Inflammatory macrophage treated with lipopolysaccharide for 1 hour (primary cell): ENCODE measurements at regions not wholly inside any gene's neighbourhood (a gene's known extent, or its start where the extent isn't known, plus 50 kb on each side); places are given as distances from the start of the nearest gene placed in this dataset.

Experiments
- DNase-seq, 2 donors: peaks; one replicate each; pipeline ENCODE4 v3.0.0-alpha.2; 2020 to 2022

DNA sequence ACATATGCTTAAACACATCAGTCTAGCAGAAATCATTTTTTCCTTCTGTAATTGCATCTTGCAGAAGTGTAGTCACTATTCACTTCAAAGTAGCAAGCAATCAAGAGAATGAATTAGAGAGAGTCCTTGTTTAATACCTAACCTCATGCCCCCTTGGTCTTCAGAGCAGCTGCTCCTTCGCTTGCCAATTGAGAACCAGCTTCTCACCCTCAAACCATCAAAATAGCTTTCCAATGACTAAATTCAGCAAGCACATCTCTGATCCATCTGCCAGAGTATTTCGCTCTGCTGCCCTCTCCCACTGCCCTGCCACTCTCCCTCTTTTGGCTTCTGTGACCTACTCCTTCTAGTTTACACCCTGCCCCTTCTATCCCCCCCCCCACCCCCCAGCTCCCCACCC lies 120.7 kb upstream of the AGAP1 start:
- DNase-seq, result no peak

DNA sequence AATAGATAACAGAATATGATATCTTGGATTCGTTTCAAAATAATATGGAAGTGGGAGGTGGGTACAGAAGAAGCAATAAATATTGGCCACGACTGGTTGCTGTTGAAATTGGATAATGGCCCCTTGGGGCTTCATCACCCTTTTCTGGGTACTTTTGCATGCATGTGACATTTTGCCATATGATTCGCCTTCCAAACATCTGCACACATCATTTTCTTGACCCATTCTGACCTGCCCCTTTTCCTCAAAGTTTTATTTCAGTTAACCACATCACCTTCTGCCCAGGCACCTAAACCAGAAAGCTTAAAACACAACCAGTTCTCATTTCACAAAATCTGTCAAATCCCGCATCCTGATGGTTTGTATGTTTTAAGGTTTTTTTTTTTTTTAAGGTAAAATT lies 116.7 kb upstream of the AGAP1 start:
- no peak for DNase-seq

DNA sequence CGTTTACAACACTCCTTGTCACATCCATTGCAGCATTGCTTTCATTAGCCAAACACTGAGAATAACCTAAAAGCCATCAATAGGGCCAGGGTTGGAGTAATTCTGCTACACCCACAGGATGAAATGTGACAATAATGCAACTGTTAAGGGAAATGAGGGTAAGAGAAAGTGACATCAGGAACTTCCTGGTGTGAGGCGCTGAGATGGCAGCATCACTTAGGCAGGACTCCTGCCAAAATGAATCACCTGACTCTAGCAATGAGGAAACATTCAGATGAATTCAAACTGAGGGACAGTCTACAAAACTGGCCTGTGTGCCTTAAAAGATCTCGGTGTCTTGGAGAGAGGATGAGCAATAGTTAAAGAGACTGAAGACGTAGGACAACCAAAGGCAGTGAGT lies 115.6 kb upstream of the AGAP1 start:
- DNase-seq, result no peak

DNA sequence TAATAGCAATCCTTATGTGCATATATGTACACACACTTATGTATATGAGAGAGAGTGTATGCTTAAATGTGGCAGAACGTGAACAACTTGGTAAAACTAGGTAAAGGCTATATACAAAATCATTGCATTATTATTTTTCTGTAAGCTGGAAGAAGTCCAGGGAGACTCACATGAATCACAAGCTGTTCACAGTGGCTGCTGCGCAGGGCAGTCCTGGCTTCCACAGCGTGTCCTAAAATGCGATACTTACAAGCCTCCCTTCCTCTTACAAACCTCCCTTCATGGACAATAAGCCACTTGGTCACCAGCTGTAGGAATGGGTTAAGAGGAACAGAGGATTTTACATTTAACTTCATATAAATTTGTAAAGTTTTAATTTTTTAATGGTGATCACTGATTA lies 114.9 kb upstream of the AGAP1 start:
- no peak for DNase-seq

DNA sequence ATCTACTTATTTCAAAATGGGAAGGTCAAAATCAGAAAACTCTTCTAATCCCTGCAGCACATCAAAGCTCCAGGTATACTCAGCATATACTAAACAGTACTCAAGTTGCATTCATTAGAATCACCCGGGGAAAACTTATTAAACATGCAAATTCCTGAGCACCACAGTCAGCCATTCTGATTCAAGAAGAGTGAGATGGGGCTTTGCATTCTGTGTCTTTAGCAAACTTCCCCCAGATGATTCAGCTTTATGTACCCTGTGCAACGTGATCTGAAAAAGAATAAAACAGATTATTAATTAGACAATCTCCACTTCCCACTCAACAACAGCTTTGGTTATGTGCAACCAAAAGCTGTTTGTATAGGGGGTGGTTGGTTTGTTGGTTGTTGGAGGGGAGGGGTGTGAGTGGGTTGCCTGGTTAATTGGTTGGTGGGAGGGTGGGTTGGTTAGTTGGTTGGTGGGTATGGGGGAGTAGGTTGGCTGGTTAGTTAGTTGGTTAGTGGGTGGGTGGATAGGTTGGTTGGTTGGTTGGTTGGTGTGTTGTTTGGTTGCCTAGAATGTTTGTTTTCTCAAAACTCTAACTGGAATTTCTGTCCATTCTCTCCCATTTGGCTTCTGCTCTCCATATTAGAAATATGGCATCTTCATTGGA lies 112.5 kb upstream of the AGAP1 start:
- DNase-seq, result no peak

DNA sequence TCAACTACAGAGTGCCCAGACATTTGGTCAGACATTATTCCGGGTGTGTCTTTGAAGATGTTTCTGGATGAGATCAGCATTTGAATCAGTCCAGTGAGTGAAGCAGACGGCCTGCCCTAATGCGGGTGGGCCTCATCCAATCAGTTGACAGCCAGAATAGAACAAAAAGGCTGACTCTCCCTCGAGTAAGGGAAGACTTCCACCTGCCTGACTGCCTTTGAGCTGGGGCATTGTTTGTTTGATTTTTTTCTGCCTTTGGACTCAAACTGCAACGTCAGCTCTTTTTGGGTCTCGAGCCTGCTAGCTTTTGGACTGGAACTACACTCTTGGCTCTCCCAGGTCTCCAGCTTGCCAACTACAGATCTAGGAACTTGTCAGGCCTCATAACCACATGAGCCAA lies 111.7 kb upstream of the AGAP1 start:
- DNase-seq, result no peak

DNA sequence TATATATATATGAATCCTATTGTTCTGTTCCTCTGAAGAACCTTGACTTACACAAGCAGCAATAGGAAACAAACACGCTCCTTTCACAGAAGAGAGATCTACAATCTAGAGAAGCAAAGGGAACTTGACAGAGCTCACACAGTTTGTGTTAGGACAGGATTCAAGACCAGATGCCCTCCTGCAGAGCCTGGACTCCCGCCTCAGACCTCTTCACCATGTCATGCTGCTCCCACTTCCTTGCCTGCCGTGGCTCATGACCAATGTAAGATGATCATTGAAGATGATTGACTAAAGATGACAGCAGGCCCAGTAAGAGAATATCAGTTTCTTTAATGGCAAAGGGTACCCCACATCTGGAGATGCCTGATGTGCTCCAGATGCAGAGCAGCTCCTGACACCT lies 111.2 kb upstream of the AGAP1 start:
- no peak for DNase-seq

DNA sequence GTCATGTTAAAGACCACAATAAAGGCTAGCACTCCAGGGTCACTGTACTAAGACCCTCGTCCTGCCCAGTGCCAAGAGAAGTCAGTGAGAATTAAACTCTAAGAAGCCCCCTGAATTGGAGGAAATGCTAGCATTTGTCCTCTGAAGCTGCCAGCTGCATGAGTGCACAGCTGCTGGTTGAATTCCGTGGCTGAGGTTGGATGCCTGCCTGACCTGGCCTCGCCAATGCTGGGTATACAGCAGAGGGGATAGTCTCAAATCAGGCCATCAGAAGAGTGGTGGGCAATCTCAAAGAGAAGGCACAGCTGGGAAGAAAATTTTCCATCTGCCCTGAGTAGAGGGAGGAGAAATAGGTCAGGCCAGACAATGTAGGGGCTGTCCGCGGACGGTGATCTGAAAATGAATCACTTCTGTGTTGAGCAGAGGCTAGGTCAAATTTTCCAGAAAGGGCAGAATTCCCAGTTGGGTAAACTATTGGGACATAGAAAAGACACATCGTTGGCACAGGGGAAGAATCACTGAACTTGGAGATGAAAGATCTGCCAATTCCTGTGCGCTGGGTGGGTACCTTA lies 110.5 kb upstream of the AGAP1 start:
- DNase-seq, result no peak

DNA sequence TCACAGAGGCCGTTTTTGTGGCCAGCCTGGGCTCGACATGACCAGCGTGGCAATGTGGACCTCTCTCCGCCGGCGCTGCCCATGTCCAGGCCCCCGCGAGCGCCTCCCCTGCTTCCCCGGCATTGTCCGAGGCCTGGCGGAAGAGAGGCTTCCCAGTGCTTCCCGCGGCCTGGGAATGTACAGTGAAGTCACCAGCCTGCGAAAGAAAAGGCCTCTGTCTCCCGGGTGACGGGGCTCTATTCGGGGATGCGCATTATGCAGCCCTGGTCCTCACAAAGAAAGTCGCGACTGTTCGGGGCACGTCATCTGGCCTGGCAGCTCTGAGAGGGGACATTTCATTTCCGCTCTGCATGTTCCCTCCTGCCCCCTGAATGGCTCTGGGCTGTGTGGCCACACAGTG lies 109.2 kb upstream of the AGAP1 start:
- no peak for DNase-seq

DNA sequence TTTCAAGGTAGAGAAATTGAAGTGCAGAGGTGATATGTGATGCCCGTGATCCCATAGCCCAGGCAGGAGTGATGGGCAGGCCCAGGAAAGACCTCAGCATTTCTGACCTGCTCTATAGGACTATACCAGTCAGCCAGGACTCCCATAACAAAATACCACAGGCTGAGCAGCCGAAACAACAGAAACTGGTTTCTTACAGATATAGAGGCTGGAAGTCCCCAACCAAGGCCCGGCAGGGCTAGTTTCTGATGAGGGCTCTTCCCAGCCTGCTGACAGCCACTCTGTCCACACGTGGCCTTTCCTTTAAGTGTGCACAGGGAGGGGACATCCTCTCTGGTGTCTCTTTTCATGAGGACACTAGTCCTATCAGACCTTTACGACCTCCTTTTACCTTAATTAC lies 104.2 kb upstream of the AGAP1 start:
- no peak for DNase-seq

DNA sequence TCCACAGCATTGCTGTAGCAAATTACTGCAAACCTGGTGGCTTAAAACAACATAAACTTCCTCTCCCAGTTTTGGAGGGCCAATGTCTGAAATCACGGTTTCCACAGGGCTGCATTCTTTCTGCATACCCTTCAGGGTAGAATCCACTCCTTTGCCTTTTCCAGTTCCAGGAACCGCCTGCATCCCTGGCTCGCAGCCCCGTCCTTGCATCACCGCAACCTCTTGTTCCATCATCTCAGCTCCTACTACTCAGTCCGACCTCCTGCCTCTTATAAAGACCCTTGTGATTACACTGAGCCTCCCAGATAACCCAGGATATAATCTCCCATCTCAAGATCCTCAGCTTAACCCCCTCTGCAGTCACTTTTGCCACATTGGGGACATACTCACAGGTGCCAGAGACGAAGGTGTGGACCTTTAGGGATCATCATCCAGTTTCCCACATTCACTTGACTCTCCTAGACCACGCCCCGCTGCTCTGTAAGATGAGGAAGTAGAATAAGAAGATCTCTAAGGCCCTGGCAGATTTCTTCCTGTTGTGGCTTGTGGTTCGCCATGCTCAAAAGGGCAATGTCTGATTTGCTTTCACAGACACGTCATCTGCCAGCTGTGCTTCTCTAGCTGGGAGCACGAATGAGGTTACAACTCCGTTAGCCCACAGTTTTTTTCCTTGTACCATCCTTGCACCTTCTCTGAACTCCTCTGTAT lies 103.6 kb upstream of the AGAP1 start:
- no peak for DNase-seq

DNA sequence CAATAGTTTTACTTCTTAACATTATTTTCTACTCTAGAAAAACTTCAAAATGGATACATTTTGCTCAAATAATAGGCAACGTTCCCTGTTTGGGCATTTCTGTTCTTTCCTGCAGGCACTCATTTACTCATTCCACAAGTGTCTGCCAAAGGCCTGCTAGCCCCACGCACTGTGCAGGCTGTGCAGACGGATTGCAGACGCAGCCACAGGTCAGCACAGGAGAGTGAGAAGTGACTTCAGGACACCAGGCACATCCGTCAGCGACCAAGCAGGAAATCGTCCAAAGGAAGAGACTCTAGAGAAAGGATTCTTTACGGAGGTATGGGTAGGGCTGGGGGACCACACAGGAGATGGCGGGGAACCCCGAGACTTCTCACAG lies 103.0 kb upstream of the AGAP1 start:
- DNase-seq, result no peak

DNA sequence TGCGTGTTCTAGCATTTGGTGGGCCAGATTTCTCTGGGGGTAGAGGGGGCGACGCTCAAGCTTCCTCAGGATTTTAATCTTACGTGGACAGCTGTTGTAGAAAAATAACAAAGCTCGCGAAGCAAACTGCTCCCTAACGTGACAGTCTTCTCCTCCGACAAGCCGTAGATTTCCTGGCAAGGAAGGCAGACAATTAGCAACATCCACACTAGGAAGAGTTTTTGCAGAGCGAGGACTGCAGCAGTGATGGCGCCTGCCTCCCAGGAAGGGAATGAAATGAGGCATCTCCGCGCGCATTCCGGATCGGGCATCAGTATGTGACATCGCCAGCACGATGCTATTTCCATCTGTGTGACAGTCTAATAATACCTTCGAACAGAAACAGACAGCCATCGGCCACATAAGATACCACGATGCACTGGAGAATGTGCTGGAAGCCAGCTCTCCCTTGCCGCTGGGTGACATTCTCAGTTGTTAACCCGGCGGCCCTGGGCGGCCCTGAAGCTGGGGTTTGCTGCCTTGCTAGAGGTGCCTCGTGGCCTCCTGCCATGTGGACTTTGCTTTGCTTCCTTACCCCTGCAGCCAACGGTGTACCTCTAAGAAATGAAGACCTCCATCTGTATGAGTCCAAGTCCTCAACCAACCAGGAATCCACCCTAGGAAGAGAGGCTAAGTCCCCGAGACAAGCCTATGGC lies 101.8 kb upstream of the AGAP1 start:
- no peak for DNase-seq

DNA sequence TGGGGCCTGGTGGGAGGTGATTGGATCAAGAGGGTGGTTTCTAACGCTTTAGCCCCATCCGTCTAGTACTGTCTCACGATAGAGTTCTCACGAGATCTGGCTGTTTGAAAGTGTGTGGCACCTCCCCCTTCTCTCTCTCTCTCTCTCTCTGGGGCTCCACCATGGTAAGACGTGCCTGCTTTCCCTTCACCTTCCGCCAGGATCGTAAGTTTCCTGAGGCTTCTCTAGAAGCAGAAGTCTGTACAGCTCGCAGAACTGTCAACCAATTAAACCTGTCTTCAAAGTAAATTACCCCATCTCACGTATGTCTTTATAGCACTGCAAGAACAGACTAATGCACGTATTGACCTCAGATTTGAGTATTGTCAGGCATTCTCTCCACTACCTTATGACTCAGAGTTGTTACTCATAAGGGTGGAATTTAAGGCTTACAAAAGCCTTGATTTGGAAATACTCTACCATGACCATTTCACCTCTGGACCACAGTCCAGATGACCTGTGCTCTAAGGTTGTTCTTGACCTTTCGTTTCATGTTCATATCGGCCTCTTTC lies 99.5 kb upstream of the AGAP1 start:
- DNase-seq, result no peak

DNA sequence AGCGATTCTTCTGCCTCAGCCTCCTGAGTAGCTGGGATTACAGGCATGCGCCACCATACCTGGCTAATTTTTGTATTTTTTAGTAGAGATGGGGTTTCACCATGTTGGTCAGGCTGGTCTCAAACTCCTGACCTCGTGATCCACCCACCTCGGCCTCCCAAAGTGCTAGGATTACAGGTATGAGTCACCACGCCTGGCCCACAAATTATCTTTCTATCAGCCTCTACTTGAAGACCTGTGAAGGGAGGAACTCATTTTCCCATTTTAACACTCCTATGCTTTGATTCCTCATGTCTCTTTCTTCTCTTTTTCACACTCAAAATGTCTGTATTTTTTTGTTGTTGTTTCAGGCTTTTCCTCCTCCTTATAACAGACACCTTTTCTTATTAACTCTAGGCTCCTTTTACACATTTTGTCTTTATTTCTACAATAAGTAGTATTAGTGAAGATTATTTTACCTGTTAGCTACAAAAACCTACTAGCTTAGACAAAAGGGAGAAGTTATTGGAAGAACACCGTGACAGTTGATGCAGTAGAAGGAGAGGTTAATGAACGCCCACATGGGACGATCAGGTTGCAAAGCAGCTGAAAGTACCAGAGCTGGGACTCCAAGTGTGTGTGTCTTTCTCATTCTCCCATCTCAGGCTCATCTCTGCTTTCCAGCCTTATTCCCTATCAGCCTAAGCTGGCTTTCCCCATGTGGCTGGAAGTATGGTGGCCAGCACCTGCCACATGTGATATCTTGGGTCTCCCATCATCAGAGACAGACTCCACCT lies 97.6 kb upstream of the AGAP1 start:
- DNase-seq, result no peak

DNA sequence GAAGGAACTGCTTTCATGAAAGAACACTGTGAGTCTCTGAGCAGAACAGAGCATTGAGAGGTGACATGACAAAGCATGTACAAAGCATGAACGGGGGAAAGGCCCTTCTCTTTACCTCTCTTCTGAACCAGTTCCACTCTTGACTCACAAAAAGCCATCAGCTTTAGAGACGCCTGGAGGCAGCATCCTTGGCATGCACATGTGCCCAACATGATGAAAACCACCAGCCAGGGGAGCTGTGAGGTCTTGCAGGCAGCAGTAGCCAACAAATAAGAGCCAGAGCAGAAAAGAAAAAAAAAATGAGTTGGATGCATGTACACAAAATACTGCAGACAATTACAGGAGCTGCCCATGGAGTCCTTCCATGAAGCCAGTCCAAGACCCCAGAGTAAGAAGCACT lies 95.5 kb upstream of the AGAP1 start:
- DNase-seq, result no peak

DNA sequence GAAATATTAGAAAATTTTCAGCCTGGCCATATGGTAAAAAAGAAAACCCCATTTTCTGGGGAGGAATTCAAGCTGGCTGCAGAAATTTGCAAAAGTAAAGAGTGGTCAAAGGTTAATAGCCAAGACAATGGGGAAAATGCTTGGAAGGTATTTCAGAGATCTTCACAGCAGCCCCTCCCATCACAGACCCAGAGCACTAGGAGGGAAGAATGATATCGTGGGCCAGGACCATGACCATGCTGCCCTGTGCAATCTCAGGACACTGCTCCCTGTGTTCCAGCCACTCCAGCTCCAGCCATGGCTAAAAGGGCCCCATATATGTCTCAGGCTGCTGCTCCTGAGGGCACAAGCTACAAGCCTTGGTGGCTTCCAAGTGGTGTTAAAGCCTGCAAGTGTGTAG lies 93.9 kb upstream of the AGAP1 start:
- DNase-seq, result no peak

DNA sequence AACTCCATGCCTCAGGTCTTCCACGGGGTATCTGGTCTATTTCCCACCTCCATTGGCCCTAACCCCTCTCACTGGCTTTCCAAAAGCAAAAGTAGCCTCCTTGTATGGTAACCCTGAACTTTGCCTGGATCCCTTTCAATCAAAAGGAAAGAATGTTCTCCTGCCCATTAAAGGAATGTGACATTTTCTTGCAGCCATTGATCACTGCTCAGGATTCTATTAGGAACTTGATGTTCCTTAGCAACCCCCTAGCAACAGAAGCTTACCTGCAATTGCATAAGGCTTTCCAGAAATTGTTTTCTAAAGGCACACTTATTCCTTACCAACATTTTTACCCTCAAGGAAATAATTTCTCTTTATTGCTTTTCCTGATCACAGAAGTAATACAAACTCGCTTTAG lies 91.4 kb upstream of the AGAP1 start:
- DNase-seq, result no peak

DNA sequence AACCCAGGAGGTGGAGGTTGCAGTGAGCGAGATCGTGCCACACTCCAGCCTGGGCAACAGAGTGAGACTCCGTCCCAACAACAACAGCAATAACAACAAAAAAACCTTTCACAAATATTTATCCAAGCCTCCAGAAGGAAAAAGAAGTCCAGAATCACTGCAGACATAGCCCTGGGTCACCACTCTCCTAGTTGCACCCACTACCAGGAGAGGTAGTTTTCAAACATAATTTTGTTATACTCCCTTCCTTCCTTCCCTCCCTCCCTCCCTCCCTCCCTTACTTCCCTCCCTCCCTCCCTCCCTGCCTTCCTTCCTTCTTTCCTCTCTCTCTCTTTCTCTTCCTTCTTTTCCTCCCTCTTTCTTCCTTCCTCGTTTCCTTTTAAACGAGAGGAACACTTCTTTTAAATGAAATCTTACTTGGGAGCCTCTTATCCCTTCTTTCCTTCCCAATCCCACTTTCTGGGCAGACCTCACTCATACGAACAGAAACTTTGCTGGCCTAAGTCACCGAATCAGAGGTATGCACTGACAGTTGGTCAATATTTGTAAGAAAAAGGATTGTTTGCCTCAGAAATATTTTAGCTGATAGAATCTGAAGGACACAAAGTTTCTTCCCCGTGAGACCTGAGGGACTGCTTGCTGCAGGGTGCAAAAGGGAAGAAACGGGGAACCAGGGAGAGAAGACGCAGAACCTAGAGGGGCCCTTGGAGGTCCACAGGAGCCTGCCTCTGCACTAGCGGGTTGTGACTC lies 88.1 kb upstream of the AGAP1 start:
- DNase-seq, result no peak

DNA sequence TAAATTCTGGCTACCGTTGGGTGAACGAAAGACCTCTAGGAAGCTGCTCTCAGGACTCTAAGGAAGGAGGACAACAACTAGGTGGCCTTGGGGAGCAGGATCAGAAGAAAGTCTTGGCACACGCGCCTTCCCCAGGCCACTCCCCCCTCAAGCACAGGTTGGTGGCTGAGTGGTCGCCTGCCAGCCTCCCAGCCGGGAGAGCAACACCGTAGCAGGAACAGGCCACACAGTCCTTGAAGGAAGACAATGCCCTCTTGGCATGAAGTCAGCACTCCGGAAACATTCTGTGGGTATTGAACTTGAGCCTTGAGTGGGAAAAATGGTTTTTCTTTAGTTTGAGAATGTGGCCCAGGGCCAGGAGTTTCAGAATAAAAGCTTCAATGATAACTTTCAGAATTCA lies 87.4 kb upstream of the AGAP1 start:
- no peak for DNase-seq

DNA sequence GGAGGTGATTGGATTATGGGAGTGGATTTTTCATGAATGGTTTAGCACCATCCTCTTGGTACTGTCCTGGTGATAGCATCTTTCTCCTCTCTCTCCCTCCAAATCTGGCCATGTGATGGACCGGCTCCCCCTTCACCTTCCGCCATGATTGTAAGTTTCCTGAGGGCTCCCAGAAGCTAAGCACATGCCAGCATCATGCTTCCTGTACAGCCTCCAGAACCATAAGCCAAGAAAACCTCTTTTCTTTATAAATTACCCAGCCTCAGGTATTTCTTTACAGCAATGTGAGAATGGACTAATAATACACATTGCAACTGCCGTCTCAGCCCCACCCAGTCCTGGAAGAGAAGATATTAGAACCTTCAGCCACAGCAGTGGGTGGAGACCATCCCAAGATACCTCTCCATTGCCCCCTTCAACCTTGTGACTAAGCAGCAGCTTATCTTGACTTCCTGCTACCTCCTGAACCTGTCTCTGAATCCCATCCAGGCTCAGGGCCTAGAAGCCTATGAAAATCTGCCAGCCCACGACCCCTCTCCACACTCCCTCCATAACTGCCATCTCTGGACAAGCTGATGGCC lies 81.8 kb upstream of the AGAP1 start:
- no peak for DNase-seq

DNA sequence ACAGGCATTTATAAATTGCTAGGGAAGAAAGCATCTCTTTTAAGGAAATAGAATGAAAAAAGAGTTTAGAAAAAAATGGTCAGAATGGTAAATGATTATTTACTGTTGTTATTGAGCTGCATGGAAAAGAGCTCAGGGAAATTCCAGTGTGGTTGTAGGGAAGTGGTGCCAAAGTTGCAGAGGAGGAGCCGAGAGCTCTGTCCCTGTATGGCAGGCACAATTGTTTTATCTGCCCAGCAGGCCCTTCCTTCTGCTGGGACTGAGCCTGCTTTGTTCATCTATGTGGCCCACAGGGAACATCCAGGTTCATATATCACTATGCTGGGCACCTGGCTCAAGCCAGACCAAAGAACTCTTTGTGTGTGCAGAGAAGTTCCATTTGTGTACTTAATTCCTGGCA lies 80.8 kb upstream of the AGAP1 start:
- DNase-seq, result no peak
